ENCODE measurements at regions not wholly inside any gene's neighbourhood (a gene's known extent, or its start where the extent isn't known, plus 50 kb on each side); places are given as distances from the start of the nearest gene placed in this dataset.

GRCh38 chr16:27726621-27727261 lies 176.8 kb downstream of the KATNIP start:
- no peaks in the 10 kb centered on the region for H3K9me3 ChIP-seq
- H3K36me3 ChIP-seq (ENCODE audit: low read depth) = no peaks in the 10 kb centered on the region
- H3K4me3 ChIP-seq = no peak overlapping the region
- peaks cover 23% of the 10 kb centered on the region for H3K4me1 ChIP-seq (ENCODE audit: low read depth)
- no peak for TF ChIP-seq CTCF (IDR thresholded peaks at IDR 0.05)
- ATAC-seq (no peak), DNase-seq (peak in 1 of 3 donors; percentile 15)
- intact Hi-C loops (cut with DNase I, micrococcal nuclease) = no loop called here

- Histone ChIP-seq H3K4me3 (no peak overlapping the region), H3K9me3 (no peaks in the 10 kb centered on the region), H3K4me1 (ENCODE audit: low read depth) (peaks cover 13% of the 10 kb centered on the region), H3K36me3 (ENCODE audit: low read depth) (no peaks in the 10 kb centered on the region)
- ATAC-seq (no peak), DNase-seq (peak in 1 of 3 donors; percentile 2)
- intact Hi-C loops (cut with DNase I, micrococcal nuclease) = no loop called here
- no peak for TF ChIP-seq CTCF (IDR thresholded peaks at IDR 0.05)
Observed at GRCh38 chr16:27727941-27728340, 178.0 kb downstream of the KATNIP start.

- H3K9me3 ChIP-seq = no peaks in the 10 kb centered on the region
- ATAC-seq (no peak), DNase-seq (peak in 1 of 3 donors; percentile 14)
- H3K4me3 ChIP-seq = no peak overlapping the region
- H3K36me3 ChIP-seq (ENCODE audit: low read depth) = no peaks in the 10 kb centered on the region
- intact Hi-C loops (cut with DNase I, micrococcal nuclease) = no loop called here
- H3K4me1 ChIP-seq (ENCODE audit: low read depth) = peaks cover 11% of the 10 kb centered on the region
- TF ChIP-seq CTCF (IDR thresholded peaks at IDR 0.05) = no peak
Observed at GRCh38 chr16:27728691-27729090, 178.7 kb downstream of the KATNIP start.

GRCh38 chr16:27729516-27730304 lies 179.8 kb downstream of the KATNIP start:
- no peaks in the 10 kb centered on the region for H3K36me3 ChIP-seq (ENCODE audit: low read depth)
- ATAC-seq (no peak), DNase-seq (peak in 1 of 3 donors; percentile 15)
- intact Hi-C loops (cut with DNase I, micrococcal nuclease) = no loop called here
- peaks cover 2% of the 10 kb centered on the region for H3K4me1 ChIP-seq (ENCODE audit: low read depth)
- no peak for TF ChIP-seq CTCF (IDR thresholded peaks at IDR 0.05)
- H3K9me3 ChIP-seq = no peaks in the 10 kb centered on the region
- H3K4me3 ChIP-seq = no peak overlapping the region

GRCh38 chr16:27730661-27731210 lies 180.8 kb downstream of the KATNIP start:
- no peak for TF ChIP-seq CTCF (IDR thresholded peaks at IDR 0.05)
- ATAC-seq = no peak
- Histone ChIP-seq H3K4me3 (no peak overlapping the region), H3K9me3 (no peaks in the 10 kb centered on the region), H3K36me3 (ENCODE audit: low read depth) (no peaks in the 10 kb centered on the region), H3K4me1 (ENCODE audit: low read depth) (no peaks in the 10 kb centered on the region)
- DNase-seq = no peak
- intact Hi-C loops (cut with DNase I, micrococcal nuclease) = no loop called here
